DMS53 treated with DMSO at 0.1 percent for 48 hours (cell line): ENCODE measurements at regions not wholly inside any gene's neighbourhood (a gene's known extent, or its start where the extent isn't known, plus 50 kb on each side); places are given as distances from the start of the nearest gene placed in this dataset.
A peak's percentile ranks its signal among the peaks of the same experiment; 100 is the strongest.

Experiments
- DNase-seq: peaks from one replicate; lab custom pipeline; 2025; ENCODE audit not compliant: unreplicated experiment; lab: John Stamatoyannopoulos, UW

- DNase-seq = no peak
Measured at GRCh38 chr7:11895337-11895736, 63.3 kb upstream of the THSD7A start.

DNA sequence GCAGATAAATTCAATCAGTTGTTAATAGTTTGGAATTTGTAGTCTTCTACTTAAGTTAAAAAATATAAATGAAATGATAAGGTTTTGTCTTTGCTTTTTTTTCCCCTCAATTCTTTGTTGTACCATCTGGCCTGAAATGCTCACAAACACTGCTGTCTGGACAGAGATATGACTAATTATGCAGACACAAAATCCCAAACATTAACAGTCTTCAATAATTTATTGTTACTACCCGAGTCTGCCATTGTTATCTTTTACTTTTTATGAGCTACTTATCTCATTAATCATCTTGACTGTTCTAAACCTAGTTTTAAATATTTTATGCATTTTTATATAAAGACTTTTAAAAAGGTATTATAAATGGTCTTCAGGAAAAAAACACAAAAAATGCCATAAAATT lies 64.7 kb upstream of the THSD7A start:
- no peak for DNase-seq

- no peak for DNase-seq
Measured at GRCh38 chr7:11899247-11899646, 67.2 kb upstream of the THSD7A start.

GRCh38 chr7:11910253-11910652 lies 78.3 kb upstream of the THSD7A start:
- no peak for DNase-seq

DNA sequence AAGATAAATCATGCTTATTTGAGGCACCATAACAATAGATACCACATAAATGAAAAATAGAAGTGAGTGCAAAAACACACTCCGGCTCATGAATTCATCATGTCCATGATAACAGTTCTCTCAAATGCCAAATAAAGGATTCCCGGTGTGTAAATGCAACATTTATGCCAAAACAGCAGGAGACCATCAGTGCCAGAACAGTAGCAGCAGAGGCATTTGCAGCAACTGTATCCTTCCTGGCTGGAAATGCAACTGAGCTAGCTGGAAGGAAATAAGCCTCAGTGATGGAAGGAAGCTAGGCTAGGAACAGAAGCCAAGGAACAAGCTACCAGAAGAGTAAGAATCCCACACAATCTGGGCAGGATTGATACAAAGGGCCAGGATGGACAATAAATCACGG lies 79.9 kb upstream of the THSD7A start:
- DNase-seq = no peak

DNA sequence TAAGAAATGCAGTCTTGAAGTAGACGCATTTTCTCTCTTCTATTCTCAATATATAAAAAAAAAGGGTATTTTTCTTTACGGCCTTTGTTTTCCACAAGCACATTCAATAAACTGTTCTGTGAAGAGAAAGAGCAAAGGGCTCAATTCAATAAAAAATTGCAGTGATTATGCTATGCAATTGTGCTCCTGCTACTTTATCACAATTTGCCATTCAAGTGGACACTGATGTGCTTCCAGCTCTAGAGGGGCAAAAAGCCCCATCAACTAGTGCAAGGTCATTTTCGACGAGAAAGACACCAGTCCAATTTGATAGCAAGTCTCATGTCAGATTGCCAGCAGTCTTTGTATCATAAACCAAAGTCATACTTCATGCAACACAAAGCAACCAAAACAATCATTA lies 82.6 kb upstream of the THSD7A start:
- DNase-seq = no peak

GRCh38 chr7:11923376-11923930 lies 91.5 kb upstream of the THSD7A start:
- DNase-seq = peak; percentile 34

GRCh38 chr7:11931307-11931706 lies 99.3 kb upstream of the THSD7A start:
- no peak for DNase-seq

DNA sequence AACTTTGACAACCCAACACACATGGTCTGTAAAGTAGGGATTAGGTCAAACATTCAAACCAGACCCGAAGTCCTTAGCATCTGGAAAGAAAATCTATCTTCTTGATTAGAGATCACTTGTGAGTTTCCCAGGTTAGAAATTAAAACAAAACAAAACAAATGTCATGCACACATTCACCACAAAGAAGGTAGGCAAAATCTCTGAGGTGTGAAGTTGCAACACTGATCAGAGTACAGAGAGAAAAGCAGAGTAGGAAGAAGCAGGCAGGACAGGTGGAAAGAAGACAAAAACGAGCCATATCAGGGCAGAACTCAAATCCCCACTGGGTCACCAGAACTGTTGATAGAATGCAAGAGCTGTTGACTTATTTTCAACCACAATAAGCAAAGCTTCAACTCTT lies 102.8 kb upstream of the THSD7A start:
- DNase-seq = no peak

DNA sequence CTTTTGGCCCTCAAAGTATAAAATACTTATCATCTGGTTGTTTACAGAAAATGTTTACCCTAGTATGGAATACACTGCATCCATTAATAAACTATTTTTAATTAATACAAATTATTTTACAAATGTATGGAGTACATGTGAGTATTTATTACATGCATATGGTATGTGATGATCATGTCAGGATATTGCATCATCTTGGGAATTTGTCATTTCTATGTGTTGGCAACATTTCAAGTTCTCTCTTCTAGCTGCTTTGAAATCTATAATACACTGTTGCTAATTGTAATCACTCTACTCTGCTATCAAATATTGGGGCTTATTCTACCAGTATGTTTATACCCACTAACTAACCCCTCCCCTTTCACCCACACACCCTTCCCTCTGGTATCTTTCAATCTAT lies 103.9 kb upstream of the THSD7A start:
- DNase-seq = no peak

GRCh38 chr7:11946794-11947193 lies 114.8 kb upstream of the THSD7A start:
- DNase-seq = no peak

DNA sequence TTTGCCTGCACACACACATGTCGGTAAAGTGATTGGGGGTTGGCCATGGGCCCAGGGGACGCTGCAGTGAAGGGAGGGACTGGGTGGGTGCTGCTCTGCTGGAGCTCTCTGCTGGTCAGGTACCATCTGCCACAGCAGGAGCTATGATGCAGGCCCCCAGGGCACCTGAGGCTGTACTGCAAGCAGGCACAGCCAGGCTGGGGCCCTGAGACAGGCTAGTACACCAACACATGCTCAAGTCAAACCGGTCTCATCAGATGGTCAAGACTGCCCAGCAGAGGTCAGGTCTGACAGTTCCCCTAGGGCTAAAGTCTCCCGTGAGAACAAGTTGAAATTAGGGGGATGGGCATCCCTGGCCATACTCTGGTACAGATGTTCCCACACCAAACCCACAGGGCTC lies 118.3 kb upstream of the THSD7A start:
- no peak for DNase-seq

DNA sequence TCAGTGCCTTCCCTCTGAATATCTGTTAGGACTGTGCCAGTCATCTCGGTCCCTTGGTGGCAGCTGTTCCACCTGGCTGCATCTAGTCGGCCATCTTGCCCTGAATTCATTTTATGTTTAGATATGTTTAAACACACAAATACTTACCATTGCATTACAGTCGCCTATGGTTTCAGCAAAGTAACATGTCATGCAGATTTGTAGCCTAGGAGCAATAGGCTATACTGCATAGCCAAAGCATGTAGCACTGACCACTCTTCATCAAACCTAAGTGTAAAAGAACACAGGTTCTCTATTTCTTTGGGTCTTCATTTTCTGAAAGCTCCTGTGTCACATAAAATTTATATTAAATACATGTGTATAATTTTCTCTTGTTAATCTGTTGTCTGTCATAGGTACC lies 118.9 kb upstream of the THSD7A start:
- DNase-seq = no peak

GRCh38 chr7:11951909-11952308 lies 119.9 kb upstream of the THSD7A start:
- no peak for DNase-seq

GRCh38 chr7:11952972-11953371 lies 121.0 kb upstream of the THSD7A start:
- no peak for DNase-seq

GRCh38 chr7:11956991-11957390 lies 125.0 kb upstream of the THSD7A start:
- DNase-seq = no peak

GRCh38 chr7:11957956-11958355 lies 126.0 kb upstream of the THSD7A start:
- DNase-seq = no peak

DNA sequence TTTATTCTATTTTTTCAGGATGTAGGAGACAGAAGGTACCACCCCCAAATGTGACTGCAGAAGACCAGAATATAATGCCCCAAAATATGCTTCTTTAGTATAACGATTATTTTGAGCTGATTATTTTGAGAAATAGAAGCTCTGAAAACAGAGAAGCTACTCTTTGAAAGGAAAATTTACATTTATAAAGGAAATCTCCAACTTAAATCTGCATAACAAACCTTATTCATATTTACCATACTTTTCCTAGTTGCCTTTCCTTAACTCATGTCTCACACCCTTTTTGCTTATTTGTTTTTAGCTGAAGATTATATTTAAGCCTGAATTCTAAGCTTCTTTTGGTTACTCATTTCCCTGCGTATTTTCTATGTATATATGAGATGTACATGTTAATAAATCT lies 127.1 kb upstream of the THSD7A start:
- DNase-seq = no peak

GRCh38 chr7:11960621-11961020 lies 128.6 kb upstream of the THSD7A start:
- DNase-seq = no peak

DNA sequence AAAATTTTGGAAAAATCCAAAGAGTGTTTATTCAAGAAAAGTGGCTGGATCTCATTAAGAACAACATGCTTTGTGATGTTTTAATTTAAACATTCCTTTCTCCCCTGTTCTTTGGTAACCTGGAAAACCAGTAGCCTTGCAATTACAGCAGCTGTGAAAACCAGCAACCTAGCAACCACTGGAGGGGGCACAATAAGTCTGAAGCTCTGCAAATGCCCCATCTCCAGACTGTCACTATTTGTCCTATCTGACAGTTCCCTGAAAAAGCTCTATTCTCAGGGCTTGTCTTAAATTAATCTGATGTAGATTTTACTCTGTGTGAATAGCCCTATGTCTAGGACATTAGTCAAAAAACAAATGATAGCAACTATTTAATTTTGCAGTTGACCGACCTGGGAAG lies 137.6 kb upstream of the THSD7A start:
- DNase-seq = no peak

GRCh38 chr7:11970132-11970531 lies 138.1 kb upstream of the THSD7A start:
- DNase-seq = no peak

- no peak for DNase-seq
Measured at GRCh38 chr7:11985376-11985775, 153.4 kb upstream of the THSD7A start.

- no peak for DNase-seq
Measured at GRCh38 chr7:11985971-11986370, 154.0 kb upstream of the THSD7A start.

GRCh38 chr7:11988186-11988585 lies 156.2 kb upstream of the THSD7A start:
- peak; percentile 97 for DNase-seq
